ENCODE measurements at regions not wholly inside any gene's neighbourhood (a gene's known extent, or its start where the extent isn't known, plus 50 kb on each side); places are given as distances from the start of the nearest gene placed in this dataset.

- no peak for TF ChIP-seq CTCF (IDR thresholded peaks at IDR 0.05)
- TF ChIP-seq POLR2A (IDR thresholded peaks at IDR 0.05) = no peak
Measured at GRCh38 chr10:23869996-23870395, 338.9 kb upstream of the KIAA1217 start.

Measured in body of pancreas (tissue), 4 donors.